Thyroid gland (tissue), 4 donors: ENCODE measurements at regions not wholly inside any gene's neighbourhood (a gene's known extent, or its start where the extent isn't known, plus 50 kb on each side); places are given as distances from the start of the nearest gene placed in this dataset.

Source experiments
- DNase-seq, 2 donors: peaks; one replicate each; pipeline ENCODE4 v3.0.0-alpha.2; 2019
- H3K27ac ChIP-seq, 3 donors: fragments of 200-600 bp; sonication (generic); 1 replicate in 2 of 3; 2 replicates in 1 of 3; pipeline ENCODE4 v1.5.1; 2016 to 2019; ENCODE audit warnings: mild to moderate bottlenecking in 1 of 3, moderate library complexity in 1 of 3
- H3K27me3 ChIP-seq: fragments of 200-600 bp; sonication (generic); one replicate; pipeline ENCODE4 v1.5.1; 2019
- H3K36me3 ChIP-seq, 2 donors: fragments of 200-600 bp; sonication (generic); one replicate each; pipeline ENCODE4 v1.5.1; 2016 to 2019
- H3K4me1 ChIP-seq, 2 donors: fragments of 200-600 bp; sonication (generic); one replicate each; pipeline ENCODE4 v1.5.1; 2017 to 2019
- H3K4me3 ChIP-seq, 3 donors: fragments of 200-600 bp; sonication (generic); replicated peaks in 1 of 3; 1 replicate in 2 of 3; 2 replicates in 1 of 3; pipeline ENCODE4 v1.5.1; 2016; ENCODE audit warnings: mild to moderate bottlenecking in 1 of 3
- H3K9me3 ChIP-seq: fragments of 200-600 bp; sonication (generic); one replicate; pipeline ENCODE4 v1.5.1; 2017
- CTCF ChIP-seq, 6 experiments: fragments of 200-600 bp in 3 of 6; fragments of 450-650 bp in 3 of 6; sonication (generic) in 3 of 6; IDR thresholded peaks; one replicate each; pipeline ENCODE4 v1.5.1; 2016 to 2019; ENCODE audit warnings: antibody characterized with exemption in 6 of 6, mild to moderate bottlenecking in 2 of 6, inconsistent platforms in 1 of 6, moderate library complexity in 1 of 6
- POLR2A ChIP-seq, 2 donors: fragments of 450-650 bp; IDR thresholded peaks; one replicate each; pipeline ENCODE4 v1.6.1; 2017; ENCODE audit warnings: antibody characterized with exemption in 2 of 2, mild to moderate bottlenecking in 2 of 2, moderate library complexity in 1 of 2
- WGBS, 2 donors: methylation state at CpG; one replicate each; pipeline ENCODE4 v1.1.5; 2017; 5-methylcytosine and 5-hydroxymethylcytosine counted together
- intact Hi-C: fragments of 100-400 bp; cut with DNase I; formaldehyde crosslinking; loops from one replicate; pipeline ENCODE4 v1.15.1; 2023

- intact Hi-C loops = no loop called here
- DNase-seq = no peak
- no peaks in the 10 kb centered on the region for H3K27me3 ChIP-seq
- no peak for TF ChIP-seq CTCF (IDR thresholded peaks at IDR 0.05)
- TF ChIP-seq POLR2A (IDR thresholded peaks at IDR 0.05) = no peak
- no peaks in the 10 kb centered on the region for H3K36me3 ChIP-seq
- peaks cover 0 to 3% of the 10 kb centered on the region in 2 donors for H3K4me1 ChIP-seq
- H3K4me3 ChIP-seq = no peak overlapping the region
- 66 to 79% methylated on average over 3 of the region's 3 CpGs for WGBS, 2 donors
- no peak overlapping the region for H3K27ac ChIP-seq
- H3K9me3 ChIP-seq = no peaks in the 10 kb centered on the region
Measured at GRCh38 chr1:65688848-65689247, 103.8 kb upstream of the PDE4B start.

DNA sequence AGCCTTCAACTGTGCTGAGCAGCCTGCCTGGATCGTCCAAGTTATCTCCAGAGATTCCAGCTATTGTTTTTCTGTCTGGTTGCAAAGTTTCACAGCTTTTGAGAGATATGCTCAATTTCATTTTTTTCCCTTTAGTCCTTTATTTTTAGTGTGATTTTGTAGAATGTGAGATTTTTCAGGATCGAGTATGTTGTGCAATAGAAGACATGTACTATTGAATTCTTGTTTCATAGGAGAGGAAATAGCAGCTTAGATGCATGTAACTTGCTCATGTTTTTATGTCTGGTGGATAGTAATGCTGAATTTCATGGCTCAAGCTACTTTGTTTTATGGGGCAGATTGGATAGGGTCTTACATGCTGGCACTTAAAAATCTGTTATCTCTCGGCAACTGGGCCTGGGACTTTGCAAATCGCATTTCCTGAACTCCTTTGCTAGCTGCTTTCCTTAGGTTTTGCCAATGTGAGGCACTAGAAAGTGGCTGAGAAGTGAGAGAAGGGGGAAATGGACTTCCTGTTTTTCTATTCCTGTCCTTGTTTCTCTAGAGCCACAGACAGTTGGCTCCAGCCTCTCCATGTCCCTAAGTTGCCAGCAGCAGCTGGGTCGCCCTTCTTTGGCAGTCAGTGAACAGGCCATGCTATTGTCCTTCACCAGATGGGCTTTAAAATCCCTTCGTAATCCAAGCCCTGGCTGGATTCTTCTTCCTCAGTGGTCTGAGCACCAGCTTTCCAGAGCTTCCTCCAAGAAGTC, 101.4 kb upstream of the PDE4B start:
- TF ChIP-seq CTCF (IDR thresholded peaks at IDR 0.05) (no peak), POLR2A (IDR thresholded peaks at IDR 0.05) (no peak)
- no peaks in the 10 kb centered on the region for H3K36me3 ChIP-seq
- H3K4me1 ChIP-seq = peaks cover 0 to 3% of the 10 kb centered on the region in 2 donors
- H3K4me3 ChIP-seq = no peak overlapping the region
- intact Hi-C loops = no loop called here
- 52 to 68% methylated on average over 6 of the region's 6 CpGs for WGBS, 2 donors
- H3K27me3 ChIP-seq = no peaks in the 10 kb centered on the region
- H3K9me3 ChIP-seq = no peaks in the 10 kb centered on the region
- DNase-seq = no peak
- no peak overlapping the region for H3K27ac ChIP-seq

DNA sequence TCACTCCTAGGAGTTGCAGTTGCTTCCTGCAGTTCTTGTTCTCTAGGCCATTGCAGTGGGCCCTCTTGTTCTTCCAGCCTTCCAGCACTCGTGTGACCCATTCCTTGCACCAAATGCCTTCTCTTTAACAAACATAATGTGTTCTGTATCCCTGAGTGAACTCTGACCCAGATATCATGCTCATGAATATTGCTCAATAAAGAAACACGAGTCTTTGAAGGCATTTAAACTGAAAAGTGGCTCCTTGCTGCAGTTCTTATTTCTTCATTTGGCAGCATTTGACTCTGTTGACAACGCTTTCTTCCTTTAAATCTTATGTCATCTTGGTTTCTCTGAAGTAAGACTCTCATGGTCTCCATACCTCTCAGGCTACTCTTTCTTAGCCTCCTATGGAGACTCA, 100.7 kb upstream of the PDE4B start:
- Histone ChIP-seq H3K4me3 (no peak overlapping the region), H3K9me3 (no peaks in the 10 kb centered on the region), H3K27ac (no peak overlapping the region), H3K27me3 (no peaks in the 10 kb centered on the region), H3K4me1 (peaks cover 0 to 3% of the 10 kb centered on the region in 2 donors), H3K36me3 (no peaks in the 10 kb centered on the region)
- DNase-seq = no peak
- WGBS, 2 donors = 71 to 77% methylated on average over 3 of the region's 3 CpGs
- intact Hi-C loops = no loop called here
- TF ChIP-seq POLR2A (IDR thresholded peaks at IDR 0.05) = no peak
- TF ChIP-seq CTCF (IDR thresholded peaks at IDR 0.05) = no peak

GRCh38 chr1:65694126-65694525, 98.6 kb upstream of the PDE4B start:
- 84 to 89% methylated on average over 2 of the region's 2 CpGs for WGBS, 2 donors
- intact Hi-C loops = no loop called here
- TF ChIP-seq CTCF (IDR thresholded peaks at IDR 0.05) (no peak), POLR2A (IDR thresholded peaks at IDR 0.05) (no peak)

GRCh38 chr1:65694933-65695332, 97.8 kb upstream of the PDE4B start:
- no peak for DNase-seq
- WGBS, 2 donors = 76 to 77% methylated on average over 2 of the region's 2 CpGs
- H3K27me3 ChIP-seq = no peaks in the 10 kb centered on the region
- TF ChIP-seq CTCF (IDR thresholded peaks at IDR 0.05) (no peak), POLR2A (IDR thresholded peaks at IDR 0.05) (no peak)
- H3K4me3 ChIP-seq = no peak overlapping the region
- no peak overlapping the region for H3K27ac ChIP-seq
- no peaks in the 10 kb centered on the region for H3K9me3 ChIP-seq
- peaks cover 0 to 3% of the 10 kb centered on the region in 2 donors for H3K4me1 ChIP-seq
- intact Hi-C loops = no loop called here
- H3K36me3 ChIP-seq = no peaks in the 10 kb centered on the region

More at GRCh38 chr1:65694126-65694525, 98.6 kb upstream of the PDE4B start:
- Histone ChIP-seq H3K27ac (no peak overlapping the region), H3K4me3 (no peak overlapping the region), H3K9me3 (no peaks in the 10 kb centered on the region), H3K36me3 (no peaks in the 10 kb centered on the region), H3K27me3 (no peaks in the 10 kb centered on the region), H3K4me1 (peaks cover 0 to 3% of the 10 kb centered on the region in 2 donors)
- no peak for DNase-seq
